Astrocyte (in vitro differentiated cells and primary cell): ENCODE measurements at regions not wholly inside any gene's neighbourhood (a gene's known extent, or its start where the extent isn't known, plus 50 kb on each side); places are given as distances from the start of the nearest gene placed in this dataset.

Experiments
- DNase-seq: peaks from one replicate; pipeline ENCODE4 v3.0.0-alpha.2; 2010; ENCODE audit warnings: low read depth
- FAIRE-seq: peaks from 2 replicates; lab custom pipeline; 2011; peaks lifted over from hg19 to GRCh38; lab: Jason Lieb, UNC
- H2AFZ ChIP-seq: 2 replicates; pipeline ENCODE4 v1.6.0; 2012; ENCODE audit warnings: low read depth, low read length, inconsistent platforms
- H3K27ac ChIP-seq: 2 replicates; pipeline ENCODE4 v1.5.1; 2011; ENCODE audit warnings: low read depth, low read length, inconsistent platforms
- H3K27me3 ChIP-seq: 2 replicates; pipeline ENCODE4 v1.6.0; 2011; ENCODE audit warnings: low read length, inconsistent platforms; ENCODE audit not compliant: insufficient read depth
- H3K36me3 ChIP-seq: 2 replicates; pipeline ENCODE4 v1.5.1; 2011; ENCODE audit warnings: low read length, inconsistent platforms; ENCODE audit not compliant: insufficient read depth
- H3K4me1 ChIP-seq: 2 replicates; pipeline ENCODE4 v1.5.1; 2011; ENCODE audit warnings: low read length, inconsistent platforms; ENCODE audit not compliant: insufficient read depth
- H3K4me2 ChIP-seq: 2 replicates; pipeline ENCODE4 v1.6.0; 2012; ENCODE audit warnings: low read length, inconsistent platforms
- H3K4me3 ChIP-seq: 2 replicates; pipeline ENCODE4 v1.5.1; 2011; ENCODE audit warnings: low read depth, mild to moderate bottlenecking, low read length, inconsistent platforms; ENCODE audit not compliant: insufficient read depth
- H3K79me2 ChIP-seq: 2 replicates; pipeline ENCODE4 v1.6.0; 2012; ENCODE audit warnings: mild to moderate bottlenecking, low read length, inconsistent platforms; ENCODE audit not compliant: insufficient read depth
- H3K9ac ChIP-seq: 2 replicates; pipeline ENCODE4 v1.6.0; 2012; ENCODE audit warnings: mild to moderate bottlenecking, low read length, inconsistent platforms
- H3K9me3 ChIP-seq: 2 replicates; pipeline ENCODE4 v1.5.1; 2012; ENCODE audit warnings: low read depth, mild to moderate bottlenecking, low read length, inconsistent platforms; ENCODE audit not compliant: insufficient read depth
- H4K20me1 ChIP-seq: 2 replicates; pipeline ENCODE4 v1.6.0; 2012; ENCODE audit warnings: low read length, inconsistent platforms; ENCODE audit not compliant: insufficient read depth
- H3K27ac Mint-ChIP-seq: one replicate; pipeline ENCODE4 v1.8.0; 2021; ENCODE audit warnings: mild to moderate bottlenecking, mixed read lengths; ENCODE audit not compliant: unreplicated experiment
- H3K27me3 Mint-ChIP-seq: one replicate; pipeline ENCODE4 v1.8.0; 2021; ENCODE audit warnings: low read depth, mixed read lengths; ENCODE audit not compliant: unreplicated experiment
- H3K36me3 Mint-ChIP-seq: one replicate; pipeline ENCODE4 v1.8.0; 2021; ENCODE audit warnings: low read depth, mixed read lengths; ENCODE audit not compliant: unreplicated experiment
- H3K4me1 Mint-ChIP-seq: one replicate; pipeline ENCODE4 v1.8.0; 2021; ENCODE audit warnings: low read depth, mixed read lengths; ENCODE audit not compliant: unreplicated experiment
- H3K4me3 Mint-ChIP-seq: one replicate; pipeline ENCODE4 v1.8.0; 2021; ENCODE audit warnings: mild to moderate bottlenecking, moderate library complexity, mixed read lengths; ENCODE audit not compliant: unreplicated experiment
- H3K9me3 Mint-ChIP-seq: one replicate; pipeline ENCODE4 v1.8.0; 2021; ENCODE audit warnings: mild to moderate bottlenecking, mixed read lengths; ENCODE audit not compliant: unreplicated experiment
- EZH2 ChIP-seq: IDR thresholded peaks from 2 replicates; pipeline ENCODE4 v1.6.1; 2012; ENCODE audit warnings: mild to moderate bottlenecking, low read length, inconsistent platforms; ENCODE audit not compliant: insufficient read depth
- TF ChIP-seq, protein P1 (sequence below): IDR thresholded peaks from 2 replicates; pipeline ENCODE4 v1.5.1; 2011; ENCODE audit warnings: low read depth, mild to moderate bottlenecking, inconsistent platforms, low read length, moderate library complexity; ENCODE audit not compliant: insufficient read depth

DNA sequence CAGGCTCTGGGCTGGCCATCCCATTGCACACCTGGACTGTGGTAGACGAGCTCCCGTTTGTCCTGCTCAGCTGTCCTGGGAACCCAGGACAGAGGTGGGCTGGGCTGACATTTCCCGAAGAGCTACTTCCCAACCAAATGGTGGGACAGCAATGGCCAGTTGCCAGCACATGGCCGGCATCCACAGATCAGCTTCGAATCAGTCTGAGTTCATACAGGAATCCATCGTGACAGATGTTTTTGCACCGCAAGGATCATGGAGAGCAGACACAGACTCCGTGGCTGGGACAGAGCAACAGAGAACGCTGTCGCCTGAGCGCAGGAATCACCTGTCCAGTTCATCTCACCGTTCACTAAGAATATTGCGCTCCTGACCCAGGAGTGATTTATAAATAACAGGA, 198.5 kb downstream of the TTLL2 start:
- TF ChIP-seq EZH2: no peak
- TF ChIP-seq, protein P1, sequence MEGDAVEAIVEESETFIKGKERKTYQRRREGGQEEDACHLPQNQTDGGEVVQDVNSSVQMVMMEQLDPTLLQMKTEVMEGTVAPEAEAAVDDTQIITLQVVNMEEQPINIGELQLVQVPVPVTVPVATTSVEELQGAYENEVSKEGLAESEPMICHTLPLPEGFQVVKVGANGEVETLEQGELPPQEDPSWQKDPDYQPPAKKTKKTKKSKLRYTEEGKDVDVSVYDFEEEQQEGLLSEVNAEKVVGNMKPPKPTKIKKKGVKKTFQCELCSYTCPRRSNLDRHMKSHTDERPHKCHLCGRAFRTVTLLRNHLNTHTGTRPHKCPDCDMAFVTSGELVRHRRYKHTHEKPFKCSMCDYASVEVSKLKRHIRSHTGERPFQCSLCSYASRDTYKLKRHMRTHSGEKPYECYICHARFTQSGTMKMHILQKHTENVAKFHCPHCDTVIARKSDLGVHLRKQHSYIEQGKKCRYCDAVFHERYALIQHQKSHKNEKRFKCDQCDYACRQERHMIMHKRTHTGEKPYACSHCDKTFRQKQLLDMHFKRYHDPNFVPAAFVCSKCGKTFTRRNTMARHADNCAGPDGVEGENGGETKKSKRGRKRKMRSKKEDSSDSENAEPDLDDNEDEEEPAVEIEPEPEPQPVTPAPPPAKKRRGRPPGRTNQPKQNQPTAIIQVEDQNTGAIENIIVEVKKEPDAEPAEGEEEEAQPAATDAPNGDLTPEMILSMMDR: no peak
- Mint-ChIP-seq H3K9me3 (peaks cover 5% of the 10 kb centered on the region), H3K4me3 (no peak overlapping the region), H3K27me3 (peaks cover 65% of the 10 kb centered on the region), H3K36me3 (no peaks in the 10 kb centered on the region), H3K4me1 (no peaks in the 10 kb centered on the region), H3K27ac (no peak overlapping the region)
- no peaks in the 10 kb centered on the region for H3K4me1 ChIP-seq
- H3K9ac ChIP-seq: no peak overlapping the region
- DNase-seq: no peak
- H3K4me2 ChIP-seq: no peak overlapping the region
- H3K27ac ChIP-seq: no peak overlapping the region
- H3K36me3 ChIP-seq: no peaks in the 10 kb centered on the region
- no peaks in the 10 kb centered on the region for H4K20me1 ChIP-seq
- no peaks in the 10 kb centered on the region for H3K9me3 ChIP-seq
- no peak overlapping the region for H2AFZ ChIP-seq
- no peaks in the 10 kb centered on the region for H3K79me2 ChIP-seq
- H3K4me3 ChIP-seq: no peak overlapping the region
- FAIRE-seq: no peak
- no peaks in the 10 kb centered on the region for H3K27me3 ChIP-seq

DNA sequence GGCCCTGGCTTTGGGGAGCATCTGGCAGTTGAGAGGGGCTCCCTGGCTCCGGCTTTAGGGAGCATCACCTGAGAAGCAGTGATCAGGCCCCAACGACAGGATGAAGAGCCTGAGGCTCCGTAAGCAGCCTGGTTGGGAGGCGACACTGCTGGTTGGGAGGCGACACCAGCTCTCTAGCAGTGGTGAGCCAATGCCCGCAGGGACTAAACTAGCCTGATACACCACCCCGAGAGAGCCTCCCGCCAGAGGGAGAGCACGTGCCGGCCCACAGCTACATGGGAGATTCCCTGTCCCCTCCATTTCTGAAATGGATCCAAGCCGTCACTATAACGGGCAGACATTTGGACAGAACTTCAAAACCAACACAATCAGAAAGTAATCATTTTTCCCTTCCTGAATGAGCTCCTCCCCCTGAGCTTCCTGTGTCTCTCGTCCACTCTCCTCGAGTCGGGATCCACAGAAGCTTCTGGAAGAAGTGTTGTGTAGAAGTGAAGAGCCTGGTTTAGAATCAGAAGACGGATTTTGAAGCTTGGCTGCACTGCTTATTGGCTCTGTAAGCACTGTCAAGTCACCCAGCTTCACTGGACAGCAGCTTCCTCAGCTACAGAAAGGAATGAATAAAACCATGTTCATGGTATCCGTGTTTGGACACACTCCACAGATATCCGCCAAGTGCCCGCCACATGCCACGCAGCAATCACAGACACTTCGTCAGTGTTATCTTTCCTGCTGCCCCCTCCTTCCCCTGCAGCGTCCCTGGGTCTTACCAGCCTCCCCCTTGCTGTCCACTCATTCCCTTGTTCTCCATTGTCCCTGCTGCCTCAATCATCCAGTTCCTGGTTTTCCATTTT, 199.6 kb downstream of the TTLL2 start:
- no peaks in the 10 kb centered on the region for H3K4me1 Mint-ChIP-seq
- no peak overlapping the region for H3K27ac Mint-ChIP-seq
- Histone ChIP-seq H2AFZ (no peak overlapping the region), H3K9me3 (no peaks in the 10 kb centered on the region), H3K36me3 (no peaks in the 10 kb centered on the region), H3K9ac (no peak overlapping the region), H4K20me1 (no peaks in the 10 kb centered on the region), H3K4me1 (no peaks in the 10 kb centered on the region), H3K79me2 (no peaks in the 10 kb centered on the region), H3K27ac (no peak overlapping the region), H3K27me3 (no peaks in the 10 kb centered on the region), H3K4me3 (no peak overlapping the region), H3K4me2 (no peak overlapping the region)
- no peaks in the 10 kb centered on the region for H3K36me3 Mint-ChIP-seq
- H3K9me3 Mint-ChIP-seq: peaks cover 5% of the 10 kb centered on the region
- H3K4me3 Mint-ChIP-seq: no peak overlapping the region
- TF ChIP-seq, protein P1: no peak
- TF ChIP-seq EZH2: no peak
- H3K27me3 Mint-ChIP-seq: peaks cover 71% of the 10 kb centered on the region
- DNase-seq (no peak), FAIRE-seq (no peak)

DNA sequence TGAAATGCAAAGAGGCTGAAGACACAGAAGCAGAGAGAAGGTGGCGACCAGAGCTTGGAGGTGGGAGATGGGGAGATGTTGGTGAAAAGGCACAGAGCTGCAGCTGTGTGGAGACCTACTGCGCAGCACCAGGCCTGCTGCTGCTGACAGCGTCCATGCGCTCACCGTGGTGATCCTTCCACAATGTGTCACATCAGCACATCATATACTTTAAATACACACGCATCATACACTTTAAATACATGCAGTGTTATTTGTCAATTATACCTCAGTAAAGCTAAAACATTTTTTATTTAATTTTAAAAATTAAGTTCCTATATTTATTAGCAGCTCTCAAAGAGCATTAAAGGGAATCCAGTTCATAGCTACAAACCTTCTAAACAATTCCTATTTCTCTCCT, 200.9 kb downstream of the TTLL2 start:
- Histone ChIP-seq H4K20me1 (no peaks in the 10 kb centered on the region), H3K36me3 (no peaks in the 10 kb centered on the region), H3K9ac (no peak overlapping the region), H3K4me3 (no peak overlapping the region), H3K79me2 (no peaks in the 10 kb centered on the region), H3K27me3 (no peaks in the 10 kb centered on the region), H3K4me1 (no peaks in the 10 kb centered on the region), H3K27ac (no peak overlapping the region), H2AFZ (no peak overlapping the region), H3K9me3 (no peaks in the 10 kb centered on the region), H3K4me2 (no peak overlapping the region)
- H3K9me3 Mint-ChIP-seq: peaks cover 5% of the 10 kb centered on the region
- no peaks in the 10 kb centered on the region for H3K36me3 Mint-ChIP-seq
- H3K27ac Mint-ChIP-seq: no peak overlapping the region
- FAIRE-seq (no peak), DNase-seq (no peak)
- H3K27me3 Mint-ChIP-seq: peaks cover 74% of the 10 kb centered on the region
- no peaks in the 10 kb centered on the region for H3K4me1 Mint-ChIP-seq
- no peak overlapping the region for H3K4me3 Mint-ChIP-seq
- TF ChIP-seq EZH2: no peak
- TF ChIP-seq, protein P1: no peak
